HepG2 (cell line): ENCODE measurements at regions not wholly inside any gene's neighbourhood (a gene's known extent, or its start where the extent isn't known, plus 50 kb on each side); places are given as distances from the start of the nearest gene placed in this dataset.

ENCODE experiments used
- ATAC-seq: fragments of 200-7000 bp; cut with Tn5 transposase; 3 replicates; pipeline ENCODE4 v1.9.1; 2020; ENCODE audit warnings: mild to moderate bottlenecking, moderate library complexity
- BruUV-seq: library from RNA; stranded (reverse); fragments of 400-500 nt; replicated peaks from 2 replicates; lab custom pipeline; 2021; lab: Mats Ljungman, UMichigan
- CTCF ChIA-PET: fragments of 300-600 bp; formaldehyde crosslinking; extraction: SDS; loops from one replicate; lab custom pipeline; 2021; ENCODE audit warnings: low total read pairs, inconsistent platforms, low intra/inter-chr PET ratio; lab: Yijun Ruan, JAX
- POLR2A ChIA-PET: fragments of 350-600 bp; sonication (Branson Sonifier 250); formaldehyde crosslinking; loops from one replicate; lab custom pipeline; 2020; ENCODE audit warnings: antibody characterized with exemption, inconsistent platforms; lab: Yijun Ruan, JAX
- DNase-seq: peaks from one replicate; pipeline ENCODE4 v3.0.0-alpha.2; 2015; ENCODE audit warnings: low spot score
- FAIRE-seq: peaks from 3 replicates; lab custom pipeline; 2011; peaks lifted over from hg19 to GRCh38; lab: Jason Lieb, UNC
- H2AFZ ChIP-seq: one replicate; pipeline ENCODE4 v1.6.1; 2011; ENCODE audit warnings: low read length, inconsistent platforms
- H3K27ac ChIP-seq: fragments of 300-600 bp; 3 replicates; pipeline ENCODE4 v1.8.0; 2011; ENCODE audit warnings: mixed run types, mild to moderate bottlenecking, mixed read lengths, low read length, inconsistent platforms; ENCODE audit not compliant: insufficient read depth; ENCODE audit errors: extremely low read length
- H3K27me3 ChIP-seq, 2 experiments: fragments of 200-600 bp in 1 of 2; 2 replicates in 1 of 2; 3 replicates in 1 of 2; pipeline versions ENCODE4 v1.6.0 to v1.8.0; 2011; ENCODE audit warnings: low read length in 2 of 2, mild to moderate bottlenecking in 2 of 2, moderate library complexity in 2 of 2, inconsistent platforms in 1 of 2; ENCODE audit not compliant: insufficient read depth in 2 of 2, control insufficient read depth in 1 of 2
- H3K36me3 ChIP-seq, 2 experiments: fragments of 200-600 bp in 1 of 2; replicated peaks in 1 of 2; 2 replicates in 1 of 2; 3 replicates in 1 of 2; pipeline versions ENCODE4 v1.5.1 to v1.8.0; 2011; ENCODE audit warnings: low read length in 2 of 2, inconsistent platforms in 1 of 2; ENCODE audit not compliant: insufficient read depth in 2 of 2, control insufficient read depth in 1 of 2
- H3K4me1 ChIP-seq: 2 replicates; pipeline ENCODE4 v1.5.1; 2012; ENCODE audit warnings: low read length, inconsistent platforms; ENCODE audit not compliant: insufficient read depth
- H3K4me2 ChIP-seq: 2 replicates; pipeline ENCODE4 v1.6.0; 2011; ENCODE audit warnings: low read depth, low read length, inconsistent platforms
- H3K4me3 ChIP-seq, 3 experiments: fragments of 200-600 bp in 1 of 3; sonication (generic), shearing (Covaris generic) in 1 of 3; replicated peaks in 1 of 3; 2 replicates each; pipeline ENCODE4 v1.5.1; 2011 to 2016; ENCODE audit warnings: low read length in 3 of 3, inconsistent platforms in 2 of 3, low read depth in 2 of 3, mild to moderate bottlenecking in 2 of 3, control low read depth in 1 of 3, mixed read lengths in 1 of 3; ENCODE audit not compliant: insufficient read depth in 1 of 3
- H3K79me2 ChIP-seq: one replicate; pipeline ENCODE4 v1.6.1; 2011; ENCODE audit warnings: low read length, inconsistent platforms; ENCODE audit not compliant: insufficient read depth
- H3K9ac ChIP-seq: 2 replicates; pipeline ENCODE4 v1.6.0; 2011; ENCODE audit warnings: mild to moderate bottlenecking, low read depth, low read length, inconsistent platforms; ENCODE audit not compliant: insufficient read depth
- H3K9me3 ChIP-seq: 2 replicates; pipeline ENCODE4 v1.5.1; 2012; ENCODE audit warnings: mild to moderate bottlenecking, low read length
- H4K20me1 ChIP-seq: 2 replicates; pipeline ENCODE4 v1.6.0; 2011; ENCODE audit warnings: inconsistent platforms, mild to moderate bottlenecking, low read length, moderate library complexity; ENCODE audit not compliant: insufficient read depth
- BRD4 ChIP-seq: sonication (generic); formaldehyde crosslinking; IDR thresholded peaks from 2 replicates; pipeline ENCODE4 v1.4.0; 2020; ENCODE audit warnings: missing genetic modification reagents
- FOXK1 ChIP-seq: sonication (generic); formaldehyde crosslinking; IDR thresholded peaks from 2 replicates; pipeline ENCODE4 v1.4.0; 2020; ENCODE audit warnings: low read depth, missing genetic modification reagents, borderline replicate concordance
- NFYC ChIP-seq: IDR thresholded peaks from 2 replicates; pipeline ENCODE4 v1.6.1; 2016; ENCODE audit warnings: missing genetic modification reagents, missing compliant biosample characterization
- SNAI1 ChIP-seq: sonication (generic); formaldehyde crosslinking; IDR thresholded peaks from 2 replicates; pipeline ENCODE4 v1.5.0; 2020; ENCODE audit warnings: mild to moderate bottlenecking, missing genetic modification reagents, borderline replicate concordance
- SNRNP70 ChIP-seq: fragments of 200-400 bp; formaldehyde crosslinking; IDR thresholded peaks from 2 replicates; pipeline ENCODE4 v1.6.1; 2017; ENCODE audit warnings: mild to moderate bottlenecking, low read depth, low read length, moderate library complexity
- ZNF431 ChIP-seq: sonication (generic); formaldehyde crosslinking; IDR thresholded peaks from 2 replicates; pipeline ENCODE4 v1.9.0; 2022; ENCODE audit warnings: missing genetic modification reagents, low read depth, mild to moderate bottlenecking, borderline replicate concordance
- ZNF432 ChIP-seq: sonication (generic); formaldehyde crosslinking; IDR thresholded peaks from 2 replicates; pipeline ENCODE4 v1.5.0; 2020; ENCODE audit warnings: missing genetic modification reagents, mild to moderate bottlenecking, borderline replicate concordance
- ZNF441 ChIP-seq: sonication (generic); formaldehyde crosslinking; IDR thresholded peaks from 2 replicates; pipeline ENCODE4 v1.7.0; 2021; ENCODE audit warnings: missing genetic modification reagents, borderline replicate concordance
- ZNF670 ChIP-seq: sonication (generic); formaldehyde crosslinking; IDR thresholded peaks from 2 replicates; pipeline ENCODE4 v1.8.0; 2022; ENCODE audit warnings: mild to moderate bottlenecking, missing genetic modification reagents, borderline replicate concordance
- ZNF800 ChIP-seq: sonication (generic); formaldehyde crosslinking; IDR thresholded peaks from 2 replicates; pipeline ENCODE4 v1.4.0; 2020; ENCODE audit warnings: missing genetic modification reagents
- WGBS: methylation state at CpG from one replicate; pipeline ENCODE4 v1.1.6; 2017; ENCODE audit warnings: low lambda C conversion rate; 5-methylcytosine and 5-hydroxymethylcytosine counted together
- in situ Hi-C: cut with HindIII; loops from 2 replicates; pipeline ENCODE4 v1.10.0; 2017; ENCODE audit warnings: low pct_unique_long_range_greater_than_20kb; ENCODE audit not compliant: extremely low pct_ligation_motif_present
- intact Hi-C: fragments of 100-400 bp; cut with micrococcal nuclease; formaldehyde crosslinking; loops from one replicate; pipeline ENCODE4 v1.10.0; 2022; ENCODE audit not compliant: unreplicated experiment

- FAIRE-seq: no peak
- CTCF ChIA-PET: no interaction called here
These were observed 73.6 kb downstream of the CYP26A1 start for GRCh38 chr10:93147281-93147680.

More at GRCh38 chr10:93147281-93147680, 73.6 kb downstream of the CYP26A1 start:
- in situ Hi-C loops: no loop called here
- no peak for ATAC-seq
- Histone ChIP-seq H3K27me3 (peaks cover 1 to 2% of the 10 kb centered on the region in 2 experiments; a peak in 2 of 5 replicates), H4K20me1 (no peaks in the 10 kb centered on the region), H3K27ac (no peak overlapping the region), H3K4me3 (no peak overlapping the region), H3K4me1 (no peaks in the 10 kb centered on the region), H3K79me2 (no peaks in the 10 kb centered on the region), H3K36me3 (no peaks in the 10 kb centered on the region), H3K9me3 (no peaks in the 10 kb centered on the region), H2AFZ (no peak overlapping the region), H3K9ac (no peak overlapping the region), H3K4me2 (no peak overlapping the region)
- no peak for TF ChIP-seq ZNF441 (CRISPR knock-in tag)
- no peak for TF ChIP-seq FOXK1
- no peak for TF ChIP-seq BRD4 (CRISPR knock-in tag)
- no peak for TF ChIP-seq SNAI1 (CRISPR knock-in tag)
- TF ChIP-seq ZNF670 (CRISPR knock-in tag): no peak
- TF ChIP-seq ZNF431: no peak
- TF ChIP-seq ZNF800 (CRISPR knock-in tag): no peak
- no peak for TF ChIP-seq SNRNP70
- no peak for TF ChIP-seq ZNF432 (CRISPR knock-in tag)
- TF ChIP-seq NFYC (CRISPR knock-in tag): no peak
- DNase-seq: no peak
- POLR2A ChIA-PET: no interaction called here
- BruUV-seq: no TSS peak
- intact Hi-C loops: no loop called here
- 21% methylated on average over 2 of the region's 2 CpGs for WGBS
